ENCODE measurements at regions not wholly inside any gene's neighbourhood (a gene's known extent, or its start where the extent isn't known, plus 50 kb on each side); places are given as distances from the start of the nearest gene placed in this dataset.

DNA sequence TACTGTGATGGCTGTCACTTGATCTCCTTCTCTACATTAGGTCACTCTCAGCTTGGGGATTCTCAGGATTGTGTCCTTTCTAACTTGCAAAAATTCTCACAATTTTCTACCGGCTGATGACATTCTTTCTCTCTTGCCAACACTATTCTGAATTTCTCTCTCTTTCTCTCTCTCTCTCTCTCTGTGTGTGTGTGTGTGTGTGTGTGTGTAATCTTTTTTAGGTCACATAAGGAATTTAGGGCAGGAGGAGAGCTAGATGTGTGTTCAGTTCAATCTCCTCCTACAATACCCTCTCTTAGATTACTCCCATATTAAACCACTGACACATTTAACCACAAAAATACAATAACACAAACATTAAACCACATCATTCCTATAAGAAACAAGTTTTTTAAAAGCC, 242.3 kb upstream of the NREP start (continued):
- TF ChIP-seq ZNF462 (CRISPR knock-in tag; IDR thresholded peaks at IDR 0.05) (no peak), POLR2AphosphoS5 (IDR thresholded peaks at IDR 0.05; ENCODE audit: low read depth) (no peak), STAT1 (IDR thresholded peaks at IDR 0.05; ENCODE audit: unreplicated experiment) (no peak), ZNF331 (CRISPR knock-in tag; IDR thresholded peaks at IDR 0.05; ENCODE audit: low read depth) (no peak)

- ATAC-seq (no peak), DNase-seq (ENCODE audit: low spot score) (no peak)
- TF ChIP-seq ZNF114 (CRISPR knock-in tag; IDR thresholded peaks at IDR 0.05) (no peak), POLR2AphosphoS5 (IDR thresholded peaks at IDR 0.05; ENCODE audit: low read depth) (no peak), EZH2 (IDR thresholded peaks at IDR 0.05; ENCODE audit: low read depth, unreplicated experiment) (no peak), ETS1 (IDR thresholded peaks at IDR 0.05) (no peak), JUNB (IDR thresholded peaks at IDR 0.05; ENCODE audit: unreplicated experiment) (no peak), ZNF331 (CRISPR knock-in tag; IDR thresholded peaks at IDR 0.05; ENCODE audit: low read depth) (no peak), NANOG (IDR thresholded peaks at IDR 0.05; ENCODE audit: borderline replicate concordance) (no peak), REST (IDR thresholded peaks at IDR 0.05; ENCODE audit: unreplicated experiment) (no peak), STAT1 (IDR thresholded peaks at IDR 0.05; ENCODE audit: unreplicated experiment) (no peak)
- Histone ChIP-seq H4K20me1 (replicated peaks; ENCODE audit: insufficient read depth) (no peaks in the 10 kb centered on the region), H3K4me2 (no peak overlapping the region), H3K9me2 (ENCODE audit: insufficient read depth) (no peaks in the 10 kb centered on the region; the same call in 1 of the 2 replicates), H3F3A (replicated peaks; ENCODE audit: low read depth) (no peaks in the 10 kb centered on the region), H3K27ac (ENCODE audit: low read depth) (no peak overlapping the region), H3K4me1 (ENCODE audit: insufficient read depth) (no peaks in the 10 kb centered on the region), H3K4me3 (no peak overlapping the region), H3K79me2 (replicated peaks; ENCODE audit: insufficient read depth) (no peaks in the 10 kb centered on the region), H2AFZ (no peak overlapping the region), H3K36me3 (ENCODE audit: insufficient read depth) (no peaks in the 10 kb centered on the region), H3K27me3 (ENCODE audit: insufficient read depth) (no peaks in the 10 kb centered on the region)
- no peaks in the 10 kb centered on the region for H3K36me3 Mint-ChIP-seq (ENCODE audit: low read depth)
- H3K9me3 Mint-ChIP-seq = no peaks in the 10 kb centered on the region
- H3K4me3 Mint-ChIP-seq = no peak overlapping the region
- H3K4me1 Mint-ChIP-seq = no peaks in the 10 kb centered on the region
- no peak overlapping the region for H3K27ac Mint-ChIP-seq
- no peaks in the 10 kb centered on the region for H3K27me3 Mint-ChIP-seq (ENCODE audit: insufficient read depth, low read depth, poor library complexity)
These were observed 241.9 kb upstream of the NREP start for GRCh38 chr5:111998871-111999270.

Measured in GM23338 (cell line).